Osteoblast (primary cell): ENCODE measurements at regions not wholly inside any gene's neighbourhood (a gene's known extent, or its start where the extent isn't known, plus 50 kb on each side); places are given as distances from the start of the nearest gene placed in this dataset.

Experiments
- DNase-seq: peaks from one replicate; pipeline ENCODE4 v3.0.0; 2011; ENCODE audit warnings: low spot score, mixed read lengths; ENCODE audit not compliant: insufficient read length; ENCODE audit errors: missing footprints
- H2AFZ ChIP-seq: 2 replicates; pipeline ENCODE4 v1.6.0; 2011; ENCODE audit warnings: mild to moderate bottlenecking, low read length
- H3K27ac ChIP-seq: 2 replicates; pipeline ENCODE4 v1.5.1; 2011; ENCODE audit warnings: mild to moderate bottlenecking, low read depth, low read length, moderate library complexity
- H3K27me3 ChIP-seq: 2 replicates; pipeline ENCODE4 v1.6.0; 2012; ENCODE audit warnings: mild to moderate bottlenecking, control low read depth, inconsistent platforms, low read length, moderate library complexity; ENCODE audit not compliant: insufficient read depth
- H3K36me3 ChIP-seq: 2 replicates; pipeline ENCODE4 v1.5.1; 2011; ENCODE audit warnings: mild to moderate bottlenecking, low read length, control low read depth, moderate library complexity; ENCODE audit not compliant: insufficient read depth
- H3K4me1 ChIP-seq: 2 replicates; pipeline ENCODE4 v1.5.1; 2011; ENCODE audit warnings: mild to moderate bottlenecking, low read length, control low read depth, moderate library complexity; ENCODE audit not compliant: insufficient read depth
- H3K4me2 ChIP-seq: 2 replicates; pipeline ENCODE4 v1.6.0; 2011; ENCODE audit warnings: mild to moderate bottlenecking, low read length; ENCODE audit not compliant: insufficient read depth
- H3K4me3 ChIP-seq: fragments of 200-600 bp; sonication (generic); 3 replicates; pipeline ENCODE4 v1.5.1; 2012; ENCODE audit warnings: mild to moderate bottlenecking, low read length, inconsistent platforms; ENCODE audit not compliant: insufficient read depth
- H3K79me2 ChIP-seq: 2 replicates; pipeline ENCODE4 v1.6.0; 2012; ENCODE audit warnings: mild to moderate bottlenecking, low read length, control low read depth, inconsistent platforms; ENCODE audit not compliant: insufficient read depth
- H3K9me3 ChIP-seq: 2 replicates; pipeline ENCODE4 v1.5.1; 2011; ENCODE audit warnings: low read depth, low read length, control low read depth
- H4K20me1 ChIP-seq: 2 replicates; pipeline ENCODE4 v1.6.0; 2012; ENCODE audit warnings: mild to moderate bottlenecking, low read length, control low read depth; ENCODE audit not compliant: insufficient read depth
- TF ChIP-seq, protein P1 (sequence below): IDR thresholded peaks from 2 replicates; pipeline ENCODE4 v1.5.1; 2011; ENCODE audit warnings: mild to moderate bottlenecking, low read depth, low read length, moderate library complexity; ENCODE audit errors: extremely low read depth

DNA sequence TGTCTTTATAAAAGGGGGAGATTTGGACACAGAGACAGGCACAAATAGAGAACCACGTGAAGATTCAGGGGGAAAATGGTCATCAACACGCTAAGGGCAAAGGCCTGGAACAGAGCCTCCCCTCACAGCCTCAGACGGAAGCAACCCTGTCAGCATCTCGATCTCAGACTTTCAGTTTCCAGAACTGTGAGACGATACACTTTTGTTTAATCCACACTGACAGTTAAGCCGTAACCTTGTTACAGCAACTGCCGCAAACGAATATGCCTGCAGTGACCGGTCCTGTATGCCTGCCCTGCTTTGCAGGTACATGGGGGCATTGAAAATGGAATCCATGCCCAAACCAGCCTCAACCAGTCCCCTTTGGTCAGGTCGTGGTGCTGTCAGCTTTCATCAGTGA lies 139.5 kb downstream of the ATPSCKMT start:
- no peaks in the 10 kb centered on the region for H4K20me1 ChIP-seq

DNA sequence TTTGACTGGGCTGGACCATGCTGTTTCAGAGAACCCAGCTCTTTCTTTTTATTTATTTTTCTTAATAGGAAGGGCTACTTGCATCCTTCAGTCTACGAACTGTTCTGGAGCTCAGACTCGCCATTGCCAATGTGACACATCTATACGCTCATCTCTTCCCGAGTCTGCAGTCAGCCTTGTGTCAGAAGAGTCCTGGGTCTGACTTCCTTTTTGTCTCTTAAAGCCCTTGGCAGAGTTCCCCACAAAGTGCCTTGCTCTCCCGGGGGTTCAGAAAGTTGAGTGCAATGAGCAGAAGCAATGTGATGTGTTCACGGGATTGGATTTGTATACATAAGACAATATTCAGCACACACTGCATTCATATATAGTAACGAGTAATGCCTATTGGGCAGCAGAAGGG lies 140.4 kb downstream of the ATPSCKMT start:
- Histone ChIP-seq H3K36me3 (no peaks in the 10 kb centered on the region), H3K79me2 (no peaks in the 10 kb centered on the region), H4K20me1 (no peaks in the 10 kb centered on the region), H2AFZ (no peak overlapping the region), H3K4me2 (no peak overlapping the region), H3K4me3 (no peak overlapping the region), H3K27ac (no peak overlapping the region), H3K4me1 (no peaks in the 10 kb centered on the region), H3K27me3 (peaks cover 6% of the 10 kb centered on the region), H3K9me3 (no peaks in the 10 kb centered on the region)
- no peak for DNase-seq
- TF ChIP-seq, protein P1, sequence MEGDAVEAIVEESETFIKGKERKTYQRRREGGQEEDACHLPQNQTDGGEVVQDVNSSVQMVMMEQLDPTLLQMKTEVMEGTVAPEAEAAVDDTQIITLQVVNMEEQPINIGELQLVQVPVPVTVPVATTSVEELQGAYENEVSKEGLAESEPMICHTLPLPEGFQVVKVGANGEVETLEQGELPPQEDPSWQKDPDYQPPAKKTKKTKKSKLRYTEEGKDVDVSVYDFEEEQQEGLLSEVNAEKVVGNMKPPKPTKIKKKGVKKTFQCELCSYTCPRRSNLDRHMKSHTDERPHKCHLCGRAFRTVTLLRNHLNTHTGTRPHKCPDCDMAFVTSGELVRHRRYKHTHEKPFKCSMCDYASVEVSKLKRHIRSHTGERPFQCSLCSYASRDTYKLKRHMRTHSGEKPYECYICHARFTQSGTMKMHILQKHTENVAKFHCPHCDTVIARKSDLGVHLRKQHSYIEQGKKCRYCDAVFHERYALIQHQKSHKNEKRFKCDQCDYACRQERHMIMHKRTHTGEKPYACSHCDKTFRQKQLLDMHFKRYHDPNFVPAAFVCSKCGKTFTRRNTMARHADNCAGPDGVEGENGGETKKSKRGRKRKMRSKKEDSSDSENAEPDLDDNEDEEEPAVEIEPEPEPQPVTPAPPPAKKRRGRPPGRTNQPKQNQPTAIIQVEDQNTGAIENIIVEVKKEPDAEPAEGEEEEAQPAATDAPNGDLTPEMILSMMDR, result no peak

More for the DNA sequence above, 139.5 kb downstream of the ATPSCKMT start:
- TF ChIP-seq, protein P1, result no peak
- Histone ChIP-seq H3K79me2 (no peaks in the 10 kb centered on the region), H3K27ac (no peak overlapping the region), H2AFZ (no peak overlapping the region), H3K27me3 (peaks cover 6% of the 10 kb centered on the region), H3K9me3 (no peaks in the 10 kb centered on the region), H3K4me1 (no peaks in the 10 kb centered on the region), H3K4me2 (no peak overlapping the region), H3K36me3 (no peaks in the 10 kb centered on the region), H3K4me3 (no peak overlapping the region)
- no peak for DNase-seq

GRCh38 chr5:10106806-10107205 lies 142.9 kb downstream of the ATPSCKMT start:
- Histone ChIP-seq H3K4me1 (no peaks in the 10 kb centered on the region), H3K4me2 (no peak overlapping the region), H3K79me2 (no peaks in the 10 kb centered on the region), H4K20me1 (no peaks in the 10 kb centered on the region), H3K4me3 (no peak overlapping the region), H3K27ac (no peak overlapping the region), H2AFZ (no peak overlapping the region), H3K9me3 (no peaks in the 10 kb centered on the region), H3K27me3 (peaks cover 6% of the 10 kb centered on the region), H3K36me3 (no peaks in the 10 kb centered on the region)
- DNase-seq, result no peak
- TF ChIP-seq, protein P1, result no peak

- no peaks in the 10 kb centered on the region for H3K79me2 ChIP-seq
- no peaks in the 10 kb centered on the region for H3K9me3 ChIP-seq
- no peak for DNase-seq
- no peaks in the 10 kb centered on the region for H4K20me1 ChIP-seq
- H3K4me2 ChIP-seq, result no peak overlapping the region
- no peak overlapping the region for H3K4me3 ChIP-seq
- H3K36me3 ChIP-seq, result no peaks in the 10 kb centered on the region
- no peak overlapping the region for H3K27ac ChIP-seq
- H3K27me3 ChIP-seq, result peaks cover 6% of the 10 kb centered on the region
- no peak overlapping the region for H2AFZ ChIP-seq
- TF ChIP-seq, protein P1, result no peak
- no peaks in the 10 kb centered on the region for H3K4me1 ChIP-seq
Observed at GRCh38 chr5:10106285-10106684, 143.4 kb downstream of the ATPSCKMT start.
